WTC11 (cell line): ENCODE measurements at regions not wholly inside any gene's neighbourhood (a gene's known extent, or its start where the extent isn't known, plus 50 kb on each side); places are given as distances from the start of the nearest gene placed in this dataset.
A peak's percentile ranks its signal among the peaks of the same experiment; 100 is the strongest.

Experiments used
- ATAC-seq: fragments of 200-7000 bp; cut with Tn5 transposase; 2 replicates; pipeline ENCODE4 v1.10.0; 2021; ENCODE audit warnings: mild to moderate bottlenecking, moderate library complexity
- CTCF ChIA-PET: fragments of 300-600 bp; sonication (Branson Sonifier 250); formaldehyde crosslinking; loops from one replicate; lab custom pipeline; 2021; ENCODE audit warnings: antibody characterized with exemption; lab: Charles Lee
- POLR2A ChIA-PET: fragments of 350-600 bp; sonication (Branson Sonifier 250); formaldehyde crosslinking; loops from one replicate; lab custom pipeline; 2021; ENCODE audit warnings: antibody characterized with exemption; lab: Charles Lee
- DNase-seq: peaks from one replicate; pipeline ENCODE4 v3.0.0; 2021; ENCODE audit warnings: low spot score
- H3K27ac Mint-ChIP-seq: 2 replicates; pipeline ENCODE4 v1.8.0; 2021; ENCODE audit warnings: mixed read lengths
- H3K27me3 Mint-ChIP-seq: 2 replicates; pipeline ENCODE4 v1.8.0; 2021; ENCODE audit warnings: low read depth, mild to moderate bottlenecking, moderate library complexity, mixed read lengths
- H3K36me3 Mint-ChIP-seq: 2 replicates; pipeline ENCODE4 v1.8.0; 2021; ENCODE audit warnings: mixed read lengths
- H3K4me1 Mint-ChIP-seq: 2 replicates; pipeline ENCODE4 v1.8.0; 2022; ENCODE audit warnings: mixed read lengths
- H3K4me3 Mint-ChIP-seq: 2 replicates; pipeline ENCODE4 v1.8.0; 2021; ENCODE audit warnings: mild to moderate bottlenecking, moderate library complexity, mixed read lengths
- H3K9me3 Mint-ChIP-seq: 2 replicates; pipeline ENCODE4 v1.8.0; 2021; ENCODE audit warnings: mixed read lengths
- ATF6 ChIP-seq: sonication (generic); formaldehyde crosslinking; IDR thresholded peaks from 2 replicates; pipeline ENCODE4 v1.8.1; 2023; ENCODE audit warnings: mild to moderate bottlenecking, missing genetic modification reagents
- CBFB ChIP-seq: sonication (generic); formaldehyde crosslinking; IDR thresholded peaks from 2 replicates; pipeline ENCODE4 v1.8.1; 2022; ENCODE audit warnings: mild to moderate bottlenecking, low read depth, missing genetic modification reagents
- EMX1 ChIP-seq: fragments of 250-450 bp; sonication (Bioruptor Pico); IDR thresholded peaks from 2 replicates; pipeline ENCODE4 v1.8.0; 2021; ENCODE audit warnings: mild to moderate bottlenecking
- ESRRA ChIP-seq: sonication (generic); formaldehyde crosslinking; IDR thresholded peaks from 2 replicates; pipeline ENCODE4 v1.8.1; 2022; ENCODE audit warnings: mild to moderate bottlenecking, missing genetic modification reagents, borderline replicate concordance
- FOXJ3 ChIP-seq: sonication (generic); formaldehyde crosslinking; IDR thresholded peaks from 2 replicates; pipeline ENCODE4 v1.9.0; 2021; ENCODE audit warnings: missing genetic modification reagents, mild to moderate bottlenecking, borderline replicate concordance
- FOXK1 ChIP-seq: sonication (generic); formaldehyde crosslinking; IDR thresholded peaks from 2 replicates; pipeline ENCODE4 v1.8.0; 2022; ENCODE audit warnings: mild to moderate bottlenecking, moderate library complexity, missing genetic modification reagents
- GTF2I ChIP-seq: fragments of 250-450 bp; sonication (Bioruptor Pico); conservative IDR thresholded peaks from 2 replicates; pipeline ENCODE4 v1.4.0; 2021; ENCODE audit warnings: mild to moderate bottlenecking
- MAX ChIP-seq: sonication (generic); formaldehyde crosslinking; IDR thresholded peaks from 2 replicates; pipeline ENCODE4 v1.8.0; 2022; ENCODE audit warnings: mild to moderate bottlenecking, missing genetic modification reagents
- NR2C2 ChIP-seq: sonication (generic); formaldehyde crosslinking; IDR thresholded peaks from 2 replicates; pipeline ENCODE4 v1.8.0; 2022; ENCODE audit warnings: mild to moderate bottlenecking, missing genetic modification reagents
- OVOL2 ChIP-seq: fragments of 250-450 bp; sonication (Bioruptor Pico); IDR thresholded peaks from 2 replicates; pipeline ENCODE4 v1.9.0; 2021; ENCODE audit warnings: mild to moderate bottlenecking, borderline replicate concordance
- PREB ChIP-seq: sonication (generic); formaldehyde crosslinking; IDR thresholded peaks from 2 replicates; pipeline ENCODE4 v1.8.1; 2022; ENCODE audit warnings: mild to moderate bottlenecking, missing genetic modification reagents, moderate library complexity, borderline replicate concordance
- PRRX2 ChIP-seq: fragments of 250-450 bp; sonication (Bioruptor Pico); IDR thresholded peaks from 2 replicates; pipeline ENCODE4 v1.8.0; 2021; ENCODE audit warnings: mild to moderate bottlenecking
- ZMAT4 ChIP-seq: fragments of 250-450 bp; sonication (Bioruptor Pico); IDR thresholded peaks from 2 replicates; pipeline ENCODE4 v1.9.0; 2021; ENCODE audit warnings: mild to moderate bottlenecking
- ZNF232 ChIP-seq: sonication (generic); formaldehyde crosslinking; IDR thresholded peaks from 2 replicates; pipeline ENCODE4 v1.8.0; 2022; ENCODE audit warnings: mild to moderate bottlenecking, missing genetic modification reagents
- ZNF263 ChIP-seq: sonication (generic); formaldehyde crosslinking; IDR thresholded peaks from 2 replicates; pipeline ENCODE4 v1.8.1; 2022; ENCODE audit warnings: low read depth, mild to moderate bottlenecking, moderate library complexity, missing genetic modification reagents
- ZNF425 ChIP-seq: fragments of 250-450 bp; sonication (Bioruptor Pico); conservative IDR thresholded peaks from 2 replicates; pipeline ENCODE4 v1.9.0; 2021; ENCODE audit warnings: mild to moderate bottlenecking
- TF ChIP-seq, protein P1 (sequence below): sonication (generic); formaldehyde crosslinking; IDR thresholded peaks from 2 replicates; pipeline ENCODE4 v1.8.0; 2022; ENCODE audit warnings: mild to moderate bottlenecking, missing genetic modification reagents

DNA sequence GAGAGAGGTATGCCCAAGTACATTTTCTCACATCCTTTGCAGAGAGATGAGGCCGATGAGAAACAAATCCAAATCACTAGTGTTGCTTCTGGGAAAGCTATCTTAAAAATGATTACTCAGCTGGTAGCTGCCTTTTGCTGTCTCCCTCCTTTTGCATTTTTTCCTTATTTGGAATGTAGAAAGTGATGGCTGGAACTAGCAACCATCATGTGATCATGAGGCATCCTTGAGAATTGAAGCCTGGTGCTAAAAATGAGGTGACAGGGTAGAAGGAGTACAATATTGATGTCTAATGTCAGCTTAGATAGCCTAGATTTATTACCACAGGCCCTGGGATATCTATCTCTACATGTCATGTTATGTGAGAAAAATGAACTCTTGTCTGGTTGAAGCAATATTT lies 109.3 kb upstream of the TAF11L2 start:
- Mint-ChIP-seq H3K4me1 (peaks cover 7% of the 10 kb centered on the region; the same call in 1 of the 2 replicates), H3K27me3 (peaks cover 6% of the 10 kb centered on the region; the same call in 1 of the 2 replicates), H3K27ac (no peak overlapping the region), H3K4me3 (no peak overlapping the region), H3K9me3 (peaks cover 3% of the 10 kb centered on the region)
- CTCF ChIA-PET: no interaction called here
- ATAC-seq: no peak
- POLR2A ChIA-PET: no interaction called here
- TF ChIP-seq ZNF232 (CRISPR knock-in tag) (no peak), GTF2I (CRISPR knock-in tag) (peak; percentile 58; the same call in 1 of the 2 replicates), PRRX2 (no peak), FOXJ3 (CRISPR knock-in tag) (no peak)
- TF ChIP-seq, all 79 proteins: peak for 1
- peaks cover 7% of the 10 kb centered on the region for H3K36me3 Mint-ChIP-seq
- DNase-seq: no peak

DNA sequence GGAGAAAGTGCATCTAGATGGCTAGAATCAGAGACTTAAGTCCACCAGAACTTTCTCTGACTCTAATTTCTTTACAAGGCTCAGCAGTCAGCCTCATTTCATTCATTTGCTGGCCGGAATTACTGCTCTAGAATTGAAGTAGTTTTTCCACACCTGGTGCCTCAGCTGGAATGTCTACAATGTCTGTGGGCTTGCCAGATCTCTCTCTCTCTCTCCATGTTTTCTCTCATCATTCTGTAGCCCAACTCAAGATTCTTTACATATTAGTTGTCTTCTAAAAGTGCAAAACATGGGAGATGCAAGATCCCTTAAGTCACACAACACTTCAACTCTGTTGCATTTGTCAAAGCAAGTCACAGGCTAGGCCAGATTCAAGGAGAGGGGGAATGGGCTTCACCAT lies 103.9 kb upstream of the TAF11L2 start:
- no peak overlapping the region for H3K4me3 Mint-ChIP-seq
- ChIA-PET POLR2A (no interaction called here), CTCF (no interaction called here)
- peaks cover 15% of the 10 kb centered on the region for H3K4me1 Mint-ChIP-seq
- DNase-seq (no peak), ATAC-seq (no peak)
- no peak overlapping the region for H3K27ac Mint-ChIP-seq
- peaks cover 24% of the 10 kb centered on the region for H3K36me3 Mint-ChIP-seq
- H3K9me3 Mint-ChIP-seq: peaks cover 21% of the 10 kb centered on the region
- TF ChIP-seq ESRRA (CRISPR knock-in tag): no peak
- no peak for TF ChIP-seq PREB (CRISPR knock-in tag)
- no peak for TF ChIP-seq ZMAT4 (CRISPR knock-in tag)
- TF ChIP-seq ZNF425 (CRISPR knock-in tag): no peak
- no peak for TF ChIP-seq ATF6 (CRISPR knock-in tag)
- TF ChIP-seq FOXK1 (CRISPR knock-in tag): no peak
- no peak for TF ChIP-seq MAX
- TF ChIP-seq ZNF263 (CRISPR knock-in tag): no peak
- TF ChIP-seq OVOL2: no peak
- TF ChIP-seq, protein P1, sequence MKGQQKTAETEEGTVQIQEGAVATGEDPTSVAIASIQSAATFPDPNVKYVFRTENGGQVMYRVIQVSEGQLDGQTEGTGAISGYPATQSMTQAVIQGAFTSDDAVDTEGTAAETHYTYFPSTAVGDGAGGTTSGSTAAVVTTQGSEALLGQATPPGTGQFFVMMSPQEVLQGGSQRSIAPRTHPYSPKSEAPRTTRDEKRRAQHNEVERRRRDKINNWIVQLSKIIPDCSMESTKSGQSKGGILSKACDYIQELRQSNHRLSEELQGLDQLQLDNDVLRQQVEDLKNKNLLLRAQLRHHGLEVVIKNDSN: no peak
- TF ChIP-seq, all 79 proteins: peak for 0
- H3K27me3 Mint-ChIP-seq: peaks cover 25% of the 10 kb centered on the region

DNA sequence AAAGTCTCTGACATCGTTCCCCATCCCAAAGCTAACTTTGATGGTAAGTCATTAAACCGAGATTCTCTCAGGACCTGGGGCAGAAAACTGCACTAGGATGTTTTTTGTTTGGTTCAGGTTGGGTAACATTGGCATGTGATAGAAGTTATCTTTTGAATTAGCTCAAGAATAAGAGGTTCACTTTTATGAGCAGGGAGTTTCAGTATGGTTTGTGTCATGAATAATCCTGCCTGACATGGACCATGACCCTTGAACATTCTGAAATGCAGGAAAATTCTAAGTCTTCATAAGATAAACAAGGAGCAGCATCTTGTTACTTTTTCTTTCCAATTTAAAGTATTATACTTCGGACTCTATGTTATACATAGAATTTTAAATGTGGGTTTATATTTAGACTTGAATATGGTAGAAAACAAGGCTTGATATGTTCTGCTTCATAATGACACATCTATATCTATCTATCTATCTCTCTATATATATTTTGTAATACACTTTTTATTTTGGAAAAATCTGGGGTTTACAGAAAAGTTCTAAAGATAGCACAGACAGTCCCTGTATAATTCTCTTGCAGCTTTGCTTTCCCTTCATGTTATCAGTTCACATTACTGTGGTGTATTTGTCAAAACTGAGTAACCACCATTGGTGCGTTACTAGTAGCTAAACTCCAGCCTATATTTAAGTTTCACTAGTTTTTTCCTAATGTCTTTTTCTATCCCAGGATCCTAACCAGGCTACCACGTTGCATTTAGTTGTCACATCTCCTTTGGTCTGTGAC lies 102.7 kb upstream of the TAF11L2 start:
- peaks cover 25% of the 10 kb centered on the region for H3K4me1 Mint-ChIP-seq
- TF ChIP-seq EMX1 (CRISPR knock-in tag) (no peak), NR2C2 (CRISPR knock-in tag) (no peak), CBFB (CRISPR knock-in tag) (no peak)
- H3K27ac Mint-ChIP-seq: no peak overlapping the region
- no peak overlapping the region for H3K4me3 Mint-ChIP-seq
- CTCF ChIA-PET: no interaction called here
- peaks cover 24% of the 10 kb centered on the region for H3K36me3 Mint-ChIP-seq
- no peak for ATAC-seq
- H3K9me3 Mint-ChIP-seq: peaks cover 21% of the 10 kb centered on the region
- DNase-seq: no peak
- POLR2A ChIA-PET: no interaction called here
- H3K27me3 Mint-ChIP-seq: peaks cover 34% of the 10 kb centered on the region
